Epithelial cell of esophagus (primary cell): ENCODE measurements at regions not wholly inside any gene's neighbourhood (a gene's known extent, or its start where the extent isn't known, plus 50 kb on each side); places are given as distances from the start of the nearest gene placed in this dataset.

Experiments used
- DNase-seq: peaks from one replicate; pipeline ENCODE4 v3.0.0; 2010; ENCODE audit warnings: low read depth
- H3K4me3 ChIP-seq: 2 replicates; pipeline ENCODE4 v1.5.1; 2011; ENCODE audit warnings: mild to moderate bottlenecking, low read length, control low read depth
- TF ChIP-seq, protein P1 (sequence below): IDR thresholded peaks from 2 replicates; pipeline ENCODE4 v1.5.1; 2011; ENCODE audit warnings: low read depth, mild to moderate bottlenecking, low read length, control low read depth, inconsistent platforms; ENCODE audit not compliant: insufficient read depth; ENCODE audit errors: missing control alignments

DNA sequence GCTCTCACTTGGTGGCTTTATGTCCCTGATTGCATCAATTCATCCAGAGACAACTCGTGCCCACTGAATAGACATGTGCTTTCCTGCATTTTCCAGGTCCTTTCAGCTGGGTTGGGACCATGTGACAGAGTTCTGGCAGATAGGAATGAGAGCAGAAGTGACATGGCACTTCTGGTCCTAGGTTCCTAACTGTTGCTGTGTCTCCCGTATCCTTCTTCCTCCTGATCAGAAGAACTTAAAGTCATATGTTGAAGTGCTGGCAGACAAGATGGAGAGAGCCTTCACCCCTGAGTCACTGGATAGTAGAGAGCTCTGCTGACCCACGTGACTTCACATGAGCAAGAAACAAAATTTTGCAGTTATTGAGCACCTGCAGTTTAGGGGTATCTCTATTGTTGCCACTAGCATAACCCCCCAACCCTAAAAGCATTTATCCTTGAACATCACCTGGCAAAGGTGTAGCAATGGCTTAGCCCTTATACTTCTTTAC, 80.0 kb downstream of the NREP start:
- no peak for DNase-seq
- H3K4me3 ChIP-seq = no peak overlapping the region
- TF ChIP-seq, protein P1, sequence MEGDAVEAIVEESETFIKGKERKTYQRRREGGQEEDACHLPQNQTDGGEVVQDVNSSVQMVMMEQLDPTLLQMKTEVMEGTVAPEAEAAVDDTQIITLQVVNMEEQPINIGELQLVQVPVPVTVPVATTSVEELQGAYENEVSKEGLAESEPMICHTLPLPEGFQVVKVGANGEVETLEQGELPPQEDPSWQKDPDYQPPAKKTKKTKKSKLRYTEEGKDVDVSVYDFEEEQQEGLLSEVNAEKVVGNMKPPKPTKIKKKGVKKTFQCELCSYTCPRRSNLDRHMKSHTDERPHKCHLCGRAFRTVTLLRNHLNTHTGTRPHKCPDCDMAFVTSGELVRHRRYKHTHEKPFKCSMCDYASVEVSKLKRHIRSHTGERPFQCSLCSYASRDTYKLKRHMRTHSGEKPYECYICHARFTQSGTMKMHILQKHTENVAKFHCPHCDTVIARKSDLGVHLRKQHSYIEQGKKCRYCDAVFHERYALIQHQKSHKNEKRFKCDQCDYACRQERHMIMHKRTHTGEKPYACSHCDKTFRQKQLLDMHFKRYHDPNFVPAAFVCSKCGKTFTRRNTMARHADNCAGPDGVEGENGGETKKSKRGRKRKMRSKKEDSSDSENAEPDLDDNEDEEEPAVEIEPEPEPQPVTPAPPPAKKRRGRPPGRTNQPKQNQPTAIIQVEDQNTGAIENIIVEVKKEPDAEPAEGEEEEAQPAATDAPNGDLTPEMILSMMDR = no peak

DNA sequence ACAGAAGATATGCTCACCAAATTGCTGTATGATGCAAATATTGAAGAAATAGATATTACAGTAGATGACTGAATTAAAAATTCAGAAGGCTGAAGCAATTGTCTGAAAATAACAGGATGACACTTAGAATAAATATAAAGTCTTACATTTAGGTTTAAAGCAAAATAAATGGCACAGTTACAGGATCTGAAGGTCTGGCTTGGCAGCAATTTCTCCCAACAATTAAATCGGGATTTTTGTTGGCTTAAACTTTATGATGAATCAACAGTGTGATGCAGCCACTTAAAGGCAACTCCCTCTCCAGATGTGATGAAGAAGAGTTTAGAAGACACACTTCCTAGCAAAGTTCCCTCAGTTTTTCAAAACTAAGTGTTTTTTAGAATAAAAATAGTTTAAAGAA, 80.5 kb downstream of the NREP start:
- TF ChIP-seq, protein P1 = no peak
- H3K4me3 ChIP-seq = no peak overlapping the region
- DNase-seq = peak; percentile 30

DNA sequence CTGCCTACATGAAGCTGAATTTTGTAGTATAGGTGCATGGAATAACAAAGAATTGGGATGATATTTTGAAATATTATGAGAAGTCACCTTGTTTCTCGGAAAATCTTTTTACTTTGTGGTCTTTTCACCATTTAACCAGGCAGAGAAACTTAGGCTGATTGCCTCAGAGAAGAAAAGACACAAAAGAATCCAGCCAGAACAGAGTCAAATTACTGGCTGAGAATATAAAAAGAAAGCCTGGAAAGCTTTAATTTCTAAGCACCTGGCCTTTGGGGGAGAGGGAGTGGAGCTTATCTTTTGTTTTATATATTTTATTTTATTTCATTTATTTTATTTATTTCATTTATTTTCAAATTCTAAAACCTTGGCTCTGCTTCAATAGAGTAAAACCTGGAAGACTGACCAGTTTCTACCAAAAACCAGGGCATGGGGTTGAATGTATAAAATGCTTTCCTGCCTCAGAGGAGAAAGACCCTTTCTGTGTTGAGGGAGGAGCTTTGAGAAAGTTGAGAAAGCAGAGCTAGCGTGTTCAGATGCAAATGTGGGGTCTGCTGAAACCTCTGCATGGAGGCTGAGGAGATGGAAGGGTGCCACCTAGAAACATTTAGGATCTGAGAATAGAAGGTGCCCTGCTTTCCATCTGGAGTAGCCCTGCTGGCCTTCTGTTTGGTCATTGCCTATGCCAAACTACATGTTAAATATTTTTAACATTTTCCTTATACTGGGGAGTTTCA, 81.6 kb downstream of the NREP start:
- DNase-seq = no peak
- no peak overlapping the region for H3K4me3 ChIP-seq
- TF ChIP-seq, protein P1 = no peak

DNA sequence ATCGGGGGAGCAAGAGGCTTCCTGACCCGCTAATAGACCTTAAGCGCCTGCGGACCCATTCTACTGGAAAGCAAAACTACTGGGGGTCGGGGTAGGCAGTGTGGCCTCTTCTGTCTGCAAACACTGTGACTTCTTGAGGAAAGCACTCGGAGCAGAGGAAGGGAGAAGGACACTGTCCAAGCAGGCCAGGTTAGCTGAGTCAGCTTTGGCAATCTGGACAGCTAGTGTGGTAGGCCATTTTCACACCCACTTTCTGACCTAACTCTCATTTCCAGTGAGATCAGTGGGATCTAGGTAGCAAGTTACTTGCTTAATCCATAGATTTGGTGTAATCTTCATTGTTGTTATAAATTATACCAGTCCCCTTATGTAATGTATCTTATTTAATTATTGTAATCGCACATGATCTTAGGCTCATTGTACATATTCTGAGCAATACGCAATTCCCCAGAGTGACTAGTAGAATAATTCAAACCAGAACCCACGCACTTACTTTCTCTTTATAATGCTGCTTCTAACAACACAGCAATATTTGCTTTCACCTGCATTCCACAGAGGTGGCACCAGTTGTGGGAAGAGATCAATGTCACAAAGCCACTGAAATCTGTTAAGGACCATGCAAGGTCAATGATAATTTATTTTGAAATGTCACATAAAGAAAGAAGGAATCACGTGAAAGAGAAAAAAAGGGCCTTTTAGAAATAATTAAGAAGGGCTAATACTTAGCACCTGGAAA, 82.9 kb downstream of the NREP start:
- H3K4me3 ChIP-seq = no peak overlapping the region
- TF ChIP-seq, protein P1 = no peak
- DNase-seq = no peak

DNA sequence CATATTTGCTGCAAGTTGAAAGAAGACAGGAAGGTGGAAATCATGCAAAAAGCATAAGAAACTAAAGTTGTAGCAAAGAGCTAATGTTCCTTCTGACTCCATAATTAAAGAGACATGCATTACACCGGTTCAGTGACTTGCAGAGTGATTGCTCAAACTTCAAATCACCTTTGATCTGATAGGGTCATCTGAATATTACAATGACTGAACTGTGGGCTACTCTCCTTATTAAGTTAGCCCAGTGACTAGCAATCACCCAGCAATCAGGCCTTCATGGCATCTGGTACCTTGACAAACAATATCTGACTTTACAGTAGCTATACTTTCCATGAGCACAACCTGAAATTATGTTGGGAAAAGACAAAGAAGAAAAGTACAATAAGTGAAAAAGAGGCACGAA, 84.9 kb downstream of the NREP start:
- no peak for DNase-seq
- TF ChIP-seq, protein P1 = no peak

DNA sequence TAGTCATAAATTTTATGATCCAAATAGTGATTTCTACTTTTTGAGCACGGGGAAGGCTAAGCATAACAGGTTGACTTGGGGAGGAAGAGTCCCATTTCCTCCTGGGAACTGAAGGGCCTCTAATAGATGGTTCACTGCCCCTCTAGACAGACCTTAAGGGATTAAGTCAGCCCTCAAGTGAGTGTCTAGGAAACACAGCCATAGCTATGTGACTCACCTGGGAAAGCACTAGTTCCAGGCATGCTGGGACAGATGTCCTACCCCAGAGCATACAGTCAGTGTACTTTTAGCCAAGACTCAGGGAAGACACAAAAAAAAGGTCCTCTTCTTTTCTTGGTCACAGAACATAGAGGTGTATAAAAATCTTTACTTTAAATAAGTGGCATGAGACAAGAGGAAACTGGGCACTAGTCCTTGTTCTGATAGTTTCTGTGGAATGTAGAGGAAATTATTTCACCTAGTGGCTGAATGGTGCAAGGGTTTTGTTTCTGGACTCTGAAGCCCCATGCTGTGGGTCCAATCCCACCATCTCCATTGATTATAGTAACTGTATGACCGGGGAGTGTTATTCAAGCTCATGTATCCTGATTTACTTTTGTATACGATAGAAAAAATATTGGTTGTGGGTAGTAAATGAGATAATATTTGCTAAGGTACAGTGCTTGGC, 86.0 kb downstream of the NREP start:
- H3K4me3 ChIP-seq = no peak overlapping the region
- DNase-seq = peak; percentile 97
- TF ChIP-seq, protein P1 = peak; percentile 39

More for the DNA sequence above, 84.9 kb downstream of the NREP start:
- H3K4me3 ChIP-seq = no peak overlapping the region
